Urinary bladder (tissue), 3 donors: ENCODE measurements at regions not wholly inside any gene's neighbourhood (a gene's known extent, or its start where the extent isn't known, plus 50 kb on each side); places are given as distances from the start of the nearest gene placed in this dataset.

Experiments used
- DNase-seq: peaks from one replicate; pipeline ENCODE4 v3.0.0-alpha.2; 2015; ENCODE audit errors: extremely low spot score
- H3K27ac ChIP-seq: one replicate; pipeline ENCODE4 v1.5.1; 2013; ENCODE audit warnings: low read depth, mild to moderate bottlenecking, moderate library complexity
- H3K36me3 ChIP-seq: one replicate; pipeline ENCODE4 v1.6.1; 2013; ENCODE audit warnings: mild to moderate bottlenecking, moderate library complexity; ENCODE audit not compliant: insufficient read depth
- H3K4me1 ChIP-seq: one replicate; pipeline ENCODE4 v1.6.1; 2013; ENCODE audit warnings: mild to moderate bottlenecking, moderate library complexity; ENCODE audit not compliant: insufficient read depth
- H3K4me3 ChIP-seq: one replicate; pipeline ENCODE4 v1.5.1; 2013; ENCODE audit warnings: low read depth, low read length
- WGBS: extraction: QIAGEN DNeasy Blood & Tissue Kit; methylation state at CpG from one replicate; pipeline ENCODE4 v1.1.7; 2013; 5-methylcytosine and 5-hydroxymethylcytosine counted together
- donor health status: healthy with polysubstance abuse.
- donor health status: healthy.

GRCh38 chr1:222028116-222028515 is 286.2 kb upstream of the DUSP10 start:
- 82% methylated on average over 3 of the region's 3 CpGs for WGBS

DNA sequence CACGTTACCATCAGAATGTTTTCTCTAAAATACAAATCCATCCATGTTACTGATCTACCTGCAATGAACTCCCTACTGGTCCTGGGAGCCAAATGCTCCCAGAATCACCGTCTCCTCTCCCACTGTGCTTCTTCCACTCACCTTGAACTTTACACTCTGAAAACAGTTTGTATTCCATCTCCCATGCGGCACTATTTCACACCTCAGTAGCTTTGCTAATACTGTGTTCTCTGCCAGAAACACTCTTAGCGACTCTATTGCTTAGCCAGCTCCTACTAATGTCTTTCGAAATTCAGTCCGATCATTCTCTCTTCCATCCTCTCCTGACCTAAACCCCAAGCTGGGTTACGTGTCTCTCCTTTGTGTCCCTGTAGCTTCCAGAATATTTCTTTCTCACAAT is 284.4 kb upstream of the DUSP10 start:
- no peak overlapping the region for H3K27ac ChIP-seq
- no peaks in the 10 kb centered on the region for H3K36me3 ChIP-seq
- H3K4me3 ChIP-seq, result no peak overlapping the region
- WGBS, result 94% methylated on average over 7 of the region's 7 CpGs
- H3K4me1 ChIP-seq, result no peaks in the 10 kb centered on the region
- no peak for DNase-seq

More at GRCh38 chr1:222028116-222028515, 286.2 kb upstream of the DUSP10 start:
- Histone ChIP-seq H3K36me3 (no peaks in the 10 kb centered on the region), H3K27ac (no peak overlapping the region), H3K4me3 (no peak overlapping the region), H3K4me1 (no peaks in the 10 kb centered on the region)
- DNase-seq, result no peak

DNA sequence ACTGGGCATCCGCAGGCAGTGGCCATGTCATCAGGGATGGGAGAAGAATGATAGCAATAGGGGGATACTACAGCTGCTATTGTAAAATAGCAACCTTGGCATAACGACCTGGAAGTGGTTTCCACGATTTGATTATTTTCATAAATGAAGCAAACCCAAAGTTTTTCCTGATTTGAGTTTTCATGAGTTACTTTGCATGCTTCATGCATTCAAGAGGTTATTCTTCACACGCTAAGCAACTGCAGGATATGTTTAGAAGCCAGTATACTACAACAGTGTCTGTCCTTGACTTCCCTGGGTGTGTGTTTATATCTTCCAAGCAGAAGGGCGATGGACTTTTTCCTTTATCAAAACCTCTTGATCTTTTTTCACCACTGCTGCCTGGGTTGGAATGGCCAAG is 281.1 kb upstream of the DUSP10 start:
- H3K4me1 ChIP-seq, result no peaks in the 10 kb centered on the region
- no peak overlapping the region for H3K27ac ChIP-seq
- DNase-seq, result no peak
- H3K36me3 ChIP-seq, result no peaks in the 10 kb centered on the region
- no peak overlapping the region for H3K4me3 ChIP-seq
- 88% methylated on average over 5 of the region's 5 CpGs for WGBS

DNA sequence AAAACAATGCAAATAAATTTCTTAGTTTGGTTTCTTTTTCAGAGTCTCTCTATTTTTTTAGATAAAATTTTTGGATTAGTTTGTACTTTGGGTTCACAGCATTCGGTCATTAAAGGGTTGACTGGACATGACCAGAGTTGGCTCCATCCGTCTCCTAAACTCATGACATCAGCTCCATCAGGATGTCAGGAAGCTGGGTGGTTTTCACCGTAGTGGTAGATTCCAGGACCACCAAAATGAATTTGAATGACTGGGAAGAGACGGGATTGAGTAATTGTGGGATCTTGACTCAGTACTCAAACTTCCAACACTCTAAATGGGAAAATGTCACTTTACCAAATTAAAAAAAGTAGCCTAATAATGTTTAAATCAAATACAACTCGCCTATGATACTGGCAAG is 279.2 kb upstream of the DUSP10 start:
- Histone ChIP-seq H3K27ac (no peak overlapping the region), H3K36me3 (no peaks in the 10 kb centered on the region), H3K4me3 (no peak overlapping the region), H3K4me1 (no peaks in the 10 kb centered on the region)
- DNase-seq, result no peak
- 64% methylated on average over 5 of the region's 5 CpGs for WGBS

DNA sequence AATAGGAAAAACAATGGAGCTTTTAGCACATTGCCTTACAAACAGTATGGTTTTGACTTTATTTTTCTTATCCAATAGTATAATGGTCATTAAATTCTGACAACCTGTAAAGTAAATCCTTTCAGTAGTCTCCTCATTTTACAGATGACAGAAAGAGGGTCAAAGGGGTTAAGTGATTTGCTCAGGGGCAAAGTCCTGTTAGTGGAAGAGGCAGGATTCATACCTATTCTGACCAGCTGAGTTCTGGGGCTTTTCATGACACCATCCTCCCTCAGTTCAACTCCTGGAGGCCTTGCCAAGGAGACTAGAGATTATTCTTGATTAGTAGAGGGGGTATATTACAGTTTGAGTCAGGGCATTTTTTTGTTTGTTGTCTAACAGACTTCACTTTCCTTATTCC is 278.7 kb upstream of the DUSP10 start:
- no peak overlapping the region for H3K4me3 ChIP-seq

GRCh38 chr1:222019029-222019428 is 277.1 kb upstream of the DUSP10 start:
- DNase-seq, result no peak
- no peaks in the 10 kb centered on the region for H3K4me1 ChIP-seq

More for the DNA sequence above, 278.7 kb upstream of the DUSP10 start:
- no peak for DNase-seq
- no peaks in the 10 kb centered on the region for H3K36me3 ChIP-seq
- H3K4me1 ChIP-seq, result no peaks in the 10 kb centered on the region
- H3K27ac ChIP-seq, result no peak overlapping the region

DNA sequence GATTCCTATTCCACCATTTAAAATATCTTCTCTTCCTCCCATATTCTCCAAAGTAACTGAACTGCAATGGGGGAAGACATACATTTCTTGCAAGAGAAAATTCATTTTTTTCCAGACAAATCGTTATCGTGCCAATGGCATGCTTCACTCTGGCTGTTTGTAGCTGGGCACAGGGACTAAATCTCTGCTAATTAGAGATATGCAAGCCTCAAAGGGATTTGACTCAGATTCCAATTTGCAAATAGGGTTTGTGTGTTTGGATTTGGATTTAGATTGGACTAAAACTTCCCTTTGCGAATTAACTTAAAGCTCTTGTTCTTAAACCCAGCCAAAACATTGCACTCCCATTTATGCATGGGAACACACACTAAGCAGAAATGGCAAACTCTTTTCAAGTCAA is 276.2 kb upstream of the DUSP10 start:
- WGBS, result 68% methylated on average over 3 of the region's 3 CpGs
- Histone ChIP-seq H3K4me3 (no peak overlapping the region), H3K4me1 (no peaks in the 10 kb centered on the region), H3K27ac (no peak overlapping the region), H3K36me3 (no peaks in the 10 kb centered on the region)
- DNase-seq, result no peak

More at GRCh38 chr1:222019029-222019428, 277.1 kb upstream of the DUSP10 start:
- no peak overlapping the region for H3K4me3 ChIP-seq
- H3K27ac ChIP-seq, result no peak overlapping the region
- WGBS, result 59% methylated on average over 3 of the region's 3 CpGs
- H3K36me3 ChIP-seq, result no peaks in the 10 kb centered on the region

DNA sequence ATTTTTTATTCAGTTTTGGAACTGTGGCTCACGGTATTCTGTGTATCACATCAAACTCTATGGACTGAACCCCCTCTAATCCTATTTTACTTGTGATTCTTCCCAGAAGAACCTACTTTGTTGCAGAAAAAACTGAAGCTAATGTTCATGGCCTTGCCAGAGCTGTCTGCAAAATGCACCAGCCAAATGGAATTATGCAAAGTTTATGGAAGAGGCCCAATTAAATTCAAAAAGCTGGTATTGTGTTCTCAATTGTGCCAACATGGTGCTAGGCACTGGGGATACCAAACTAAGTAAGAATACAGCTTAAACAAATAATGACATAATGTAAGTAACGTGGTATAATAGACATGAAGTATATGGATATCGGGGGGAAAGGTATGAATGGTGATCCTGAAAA is 273.8 kb upstream of the DUSP10 start:
- WGBS, result 95% methylated on average over 3 of the region's 3 CpGs
- no peak for DNase-seq

GRCh38 chr1:222014001-222014400 is 272.1 kb upstream of the DUSP10 start:
- Histone ChIP-seq H3K4me3 (no peak overlapping the region), H3K4me1 (no peaks in the 10 kb centered on the region), H3K36me3 (no peaks in the 10 kb centered on the region), H3K27ac (no peak overlapping the region)
- WGBS, result 95% methylated on average over 4 of the region's 4 CpGs
- DNase-seq, result no peak

More for the DNA sequence above, 273.8 kb upstream of the DUSP10 start:
- H3K36me3 ChIP-seq, result no peaks in the 10 kb centered on the region
- no peak overlapping the region for H3K27ac ChIP-seq
- H3K4me3 ChIP-seq, result no peak overlapping the region
- H3K4me1 ChIP-seq, result no peaks in the 10 kb centered on the region

GRCh38 chr1:222012816-222013215 is 270.9 kb upstream of the DUSP10 start:
- WGBS, result 92% methylated on average over 2 of the region's 2 CpGs
- no peak overlapping the region for H3K4me3 ChIP-seq
- H3K4me1 ChIP-seq, result no peaks in the 10 kb centered on the region
- H3K27ac ChIP-seq, result no peak overlapping the region
- DNase-seq, result no peak
- H3K36me3 ChIP-seq, result no peaks in the 10 kb centered on the region

DNA sequence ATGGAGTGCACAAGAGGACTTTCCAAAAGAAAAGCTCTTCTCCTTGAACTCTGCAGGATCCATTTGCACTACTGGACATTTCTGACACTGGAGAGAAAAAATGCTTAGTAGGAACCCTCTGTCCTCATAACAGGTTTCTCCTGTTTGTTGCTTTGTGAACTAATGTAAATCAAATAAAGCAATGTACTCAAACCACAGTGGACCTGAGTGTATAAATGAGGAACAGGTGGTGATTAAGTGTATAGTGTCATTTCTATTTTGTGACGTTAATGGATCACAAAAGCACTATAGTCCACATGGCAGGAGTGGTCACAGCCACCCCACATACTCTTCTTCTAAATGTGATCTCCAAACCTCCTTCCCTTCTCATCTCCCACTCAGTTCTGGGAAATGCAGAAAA is 268.4 kb upstream of the DUSP10 start:
- H3K4me3 ChIP-seq, result no peak overlapping the region
- 84% methylated on average over 1 of the region's 1 CpG for WGBS
- H3K27ac ChIP-seq, result no peak overlapping the region
- no peaks in the 10 kb centered on the region for H3K36me3 ChIP-seq
- DNase-seq, result no peak
- H3K4me1 ChIP-seq, result no peaks in the 10 kb centered on the region

GRCh38 chr1:222009105-222009730 is 267.3 kb upstream of the DUSP10 start:
- no peak overlapping the region for H3K4me3 ChIP-seq

GRCh38 chr1:222006715-222007114 is 264.8 kb upstream of the DUSP10 start:
- Histone ChIP-seq H3K4me1 (no peaks in the 10 kb centered on the region), H3K36me3 (no peaks in the 10 kb centered on the region), H3K27ac (no peak overlapping the region), H3K4me3 (no peak overlapping the region)
- no peak for DNase-seq

More at GRCh38 chr1:222009105-222009730, 267.3 kb upstream of the DUSP10 start:
- H3K4me1 ChIP-seq, result no peaks in the 10 kb centered on the region
- 35% methylated on average over 2 of the region's 2 CpGs for WGBS
- H3K36me3 ChIP-seq, result no peaks in the 10 kb centered on the region
- H3K27ac ChIP-seq, result no peak overlapping the region
- DNase-seq, result no peak

DNA sequence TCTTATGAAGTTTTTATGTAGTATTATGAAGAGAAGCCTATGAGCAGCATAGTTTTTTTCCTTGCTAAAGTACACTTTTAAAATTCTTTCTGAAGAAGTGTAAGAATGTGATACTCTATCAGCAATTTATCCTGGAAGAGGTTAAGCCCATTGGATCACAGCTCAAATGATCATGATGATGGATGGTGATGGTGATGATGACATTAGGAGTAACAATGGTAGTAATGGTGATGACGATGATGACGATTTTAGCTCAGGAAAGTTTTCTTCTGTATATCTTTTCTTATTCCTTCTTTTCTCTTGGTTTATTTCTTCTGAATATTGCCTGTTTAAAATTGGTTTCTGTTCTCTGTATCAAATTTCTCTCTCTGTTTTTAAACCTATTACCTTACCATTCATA is 262.9 kb upstream of the DUSP10 start:
- no peak for DNase-seq
- 89% methylated on average over 2 of the region's 2 CpGs for WGBS
- Histone ChIP-seq H3K4me1 (no peaks in the 10 kb centered on the region), H3K27ac (no peak overlapping the region), H3K4me3 (no peak overlapping the region), H3K36me3 (no peaks in the 10 kb centered on the region)

DNA sequence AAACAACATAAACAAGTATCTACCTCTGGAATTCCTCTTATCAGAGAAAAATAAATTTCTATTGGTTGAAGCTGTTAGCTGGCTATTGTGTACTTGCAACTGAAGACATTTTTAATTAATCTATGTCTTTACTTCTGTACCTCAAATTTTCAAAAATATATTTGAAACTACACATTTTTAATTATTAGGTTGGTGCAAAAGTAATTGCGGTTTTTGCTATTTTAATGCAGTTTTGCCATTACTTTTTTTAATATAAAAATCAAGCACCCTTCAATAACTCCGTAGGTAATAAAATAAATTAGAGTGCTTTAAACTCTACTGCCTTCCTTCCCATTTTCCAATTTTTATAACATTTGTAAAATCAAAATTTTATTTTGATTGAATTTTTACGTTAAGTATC is 262.1 kb upstream of the DUSP10 start:
- no peak for DNase-seq
- no peak overlapping the region for H3K4me3 ChIP-seq

More for the DNA sequence above, 262.1 kb upstream of the DUSP10 start:
- Histone ChIP-seq H3K4me1 (no peaks in the 10 kb centered on the region), H3K36me3 (no peaks in the 10 kb centered on the region), H3K27ac (no peak overlapping the region)
- WGBS, result 80% methylated on average over 3 of the region's 3 CpGs
